ENCODE measurements at regions not wholly inside any gene's neighbourhood (a gene's known extent, or its start where the extent isn't known, plus 50 kb on each side); places are given as distances from the start of the nearest gene placed in this dataset.

DNA sequence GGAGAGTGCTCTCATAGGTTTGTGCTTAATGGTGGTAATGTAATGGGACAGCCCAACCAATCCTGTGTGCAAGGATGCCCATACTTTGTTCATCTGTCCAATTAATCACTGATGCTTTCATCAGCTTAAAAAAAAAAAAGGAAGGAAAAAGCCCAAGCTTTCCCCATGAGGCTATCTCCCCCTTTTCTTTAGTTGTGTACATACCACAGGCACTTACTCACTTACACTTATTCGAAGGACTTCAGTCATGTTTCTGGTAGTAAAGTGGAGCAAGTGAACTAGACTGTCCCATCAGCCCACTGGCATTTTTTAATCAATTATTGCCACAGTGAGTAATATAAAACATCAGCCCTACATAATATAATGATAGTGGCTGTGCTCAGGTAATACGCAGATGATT is 183.5 kb upstream of the UFM1 start:
- no peaks in the 10 kb centered on the region for H3K36me3 Mint-ChIP-seq (ENCODE audit: unreplicated experiment)
- H3K4me3 Mint-ChIP-seq (ENCODE audit: unreplicated experiment), result no peak overlapping the region
- no peak for DNase-seq

DNA sequence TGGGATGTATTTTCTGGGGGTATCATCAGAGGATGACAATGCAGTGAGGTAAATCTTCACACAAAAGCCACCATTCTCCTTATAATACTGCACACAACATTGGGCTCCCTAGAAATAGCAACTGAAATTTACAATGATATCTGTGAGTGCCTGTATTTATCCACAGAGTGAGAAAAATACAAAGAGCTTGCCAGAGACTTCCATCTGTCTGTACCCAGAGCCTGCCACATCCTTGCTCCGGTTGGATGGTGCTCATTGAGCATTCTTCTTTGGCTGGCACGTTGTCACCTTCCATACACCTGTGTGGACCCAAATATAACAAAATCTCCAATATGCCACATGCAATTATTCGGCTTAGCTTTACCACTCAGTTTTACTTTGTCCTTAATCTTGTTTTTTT is 189.5 kb upstream of the UFM1 start:
- Mint-ChIP-seq H3K27me3 (ENCODE audit: unreplicated experiment) (no peaks in the 10 kb centered on the region), H3K27ac (ENCODE audit: unreplicated experiment) (no peak overlapping the region), H3K9me3 (ENCODE audit: unreplicated experiment) (no peaks in the 10 kb centered on the region), H3K4me3 (ENCODE audit: unreplicated experiment) (no peak overlapping the region), H3K4me1 (ENCODE audit: low read depth, unreplicated experiment) (no peaks in the 10 kb centered on the region), H3K36me3 (ENCODE audit: unreplicated experiment) (no peaks in the 10 kb centered on the region)
- TF ChIP-seq, protein P1, sequence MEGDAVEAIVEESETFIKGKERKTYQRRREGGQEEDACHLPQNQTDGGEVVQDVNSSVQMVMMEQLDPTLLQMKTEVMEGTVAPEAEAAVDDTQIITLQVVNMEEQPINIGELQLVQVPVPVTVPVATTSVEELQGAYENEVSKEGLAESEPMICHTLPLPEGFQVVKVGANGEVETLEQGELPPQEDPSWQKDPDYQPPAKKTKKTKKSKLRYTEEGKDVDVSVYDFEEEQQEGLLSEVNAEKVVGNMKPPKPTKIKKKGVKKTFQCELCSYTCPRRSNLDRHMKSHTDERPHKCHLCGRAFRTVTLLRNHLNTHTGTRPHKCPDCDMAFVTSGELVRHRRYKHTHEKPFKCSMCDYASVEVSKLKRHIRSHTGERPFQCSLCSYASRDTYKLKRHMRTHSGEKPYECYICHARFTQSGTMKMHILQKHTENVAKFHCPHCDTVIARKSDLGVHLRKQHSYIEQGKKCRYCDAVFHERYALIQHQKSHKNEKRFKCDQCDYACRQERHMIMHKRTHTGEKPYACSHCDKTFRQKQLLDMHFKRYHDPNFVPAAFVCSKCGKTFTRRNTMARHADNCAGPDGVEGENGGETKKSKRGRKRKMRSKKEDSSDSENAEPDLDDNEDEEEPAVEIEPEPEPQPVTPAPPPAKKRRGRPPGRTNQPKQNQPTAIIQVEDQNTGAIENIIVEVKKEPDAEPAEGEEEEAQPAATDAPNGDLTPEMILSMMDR (IDR thresholded peaks at IDR 0.05; ENCODE audit: partially characterized antibody, unreplicated experiment), result no peak
- no peak for DNase-seq

More for the DNA sequence above, 183.5 kb upstream of the UFM1 start:
- Mint-ChIP-seq H3K4me1 (ENCODE audit: low read depth, unreplicated experiment) (no peaks in the 10 kb centered on the region), H3K9me3 (ENCODE audit: unreplicated experiment) (no peaks in the 10 kb centered on the region), H3K27ac (ENCODE audit: unreplicated experiment) (no peak overlapping the region), H3K27me3 (ENCODE audit: unreplicated experiment) (no peaks in the 10 kb centered on the region)
- TF ChIP-seq, protein P1 (IDR thresholded peaks at IDR 0.05; ENCODE audit: partially characterized antibody, unreplicated experiment), result no peak

DNA sequence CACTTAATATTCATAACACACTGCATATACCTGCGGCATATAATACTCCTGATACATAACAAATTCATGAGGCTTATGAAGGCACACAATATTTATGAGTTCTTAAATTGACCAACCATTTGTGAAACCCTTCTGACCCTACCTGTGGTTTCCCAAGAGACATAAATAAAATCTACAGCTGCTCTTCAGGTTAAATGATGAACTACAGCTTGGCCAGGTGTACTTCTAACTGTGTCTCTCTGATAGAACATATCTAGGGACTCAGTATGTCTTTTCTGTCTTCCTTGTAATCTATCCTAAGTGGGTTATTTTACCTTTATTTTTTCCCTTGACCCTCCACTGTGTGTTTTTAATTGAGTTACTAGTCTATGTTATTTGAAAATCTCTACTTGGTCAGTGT is 189.9 kb upstream of the UFM1 start:
- Mint-ChIP-seq H3K27me3 (ENCODE audit: unreplicated experiment) (no peaks in the 10 kb centered on the region), H3K4me3 (ENCODE audit: unreplicated experiment) (no peak overlapping the region), H3K9me3 (ENCODE audit: unreplicated experiment) (no peaks in the 10 kb centered on the region), H3K4me1 (ENCODE audit: low read depth, unreplicated experiment) (no peaks in the 10 kb centered on the region), H3K27ac (ENCODE audit: unreplicated experiment) (no peak overlapping the region), H3K36me3 (ENCODE audit: unreplicated experiment) (no peaks in the 10 kb centered on the region)
- DNase-seq, result no peak
- TF ChIP-seq, protein P1 (IDR thresholded peaks at IDR 0.05; ENCODE audit: partially characterized antibody, unreplicated experiment), result no peak

DNA sequence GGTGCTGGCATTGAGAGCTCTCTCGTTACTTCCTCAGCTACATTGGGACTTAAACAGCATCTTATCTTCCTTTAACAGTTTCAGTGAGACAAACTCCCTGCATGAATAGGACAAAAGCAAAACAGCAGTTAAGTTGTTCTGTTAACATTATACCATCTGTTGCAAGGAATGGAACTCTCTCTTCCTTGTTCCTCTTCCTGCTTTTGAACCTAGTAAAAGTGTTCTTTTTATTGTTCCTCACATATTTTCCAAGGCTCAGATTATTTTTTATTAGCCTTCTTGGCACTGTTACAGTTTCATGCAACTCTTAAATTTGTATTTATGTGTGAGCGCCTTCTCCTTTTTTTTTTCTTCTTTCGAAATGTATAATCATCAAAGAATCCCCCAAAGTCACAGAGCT is 202.6 kb upstream of the UFM1 start:
- no peak overlapping the region for H3K27ac Mint-ChIP-seq (ENCODE audit: unreplicated experiment)
- TF ChIP-seq, protein P1 (IDR thresholded peaks at IDR 0.05; ENCODE audit: partially characterized antibody, unreplicated experiment), result no peak
- no peak overlapping the region for H3K4me3 Mint-ChIP-seq (ENCODE audit: unreplicated experiment)
- no peaks in the 10 kb centered on the region for H3K27me3 Mint-ChIP-seq (ENCODE audit: unreplicated experiment)
- H3K36me3 Mint-ChIP-seq (ENCODE audit: unreplicated experiment), result no peaks in the 10 kb centered on the region
- no peaks in the 10 kb centered on the region for H3K9me3 Mint-ChIP-seq (ENCODE audit: unreplicated experiment)
- no peaks in the 10 kb centered on the region for H3K4me1 Mint-ChIP-seq (ENCODE audit: low read depth, unreplicated experiment)
- no peak for DNase-seq

DNA sequence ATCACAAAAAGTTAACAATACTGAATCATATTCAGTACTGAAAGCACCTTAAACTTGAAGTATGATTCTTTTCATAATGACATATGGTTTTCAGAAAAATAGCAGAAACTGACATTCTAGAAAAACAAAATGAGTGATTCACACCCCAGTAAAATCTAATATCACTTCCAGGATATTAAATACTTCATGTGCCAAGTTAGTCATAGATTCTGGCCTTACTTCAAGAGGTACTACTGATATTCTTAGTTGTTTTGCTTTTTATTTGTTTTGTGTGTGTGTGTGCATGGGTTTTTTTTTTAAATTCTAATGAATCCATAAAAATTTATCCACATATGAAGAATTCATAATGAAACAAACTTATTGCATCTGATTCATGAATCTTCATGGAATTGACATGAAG is 207.9 kb upstream of the UFM1 start:
- DNase-seq, result no peak
- H3K27me3 Mint-ChIP-seq (ENCODE audit: unreplicated experiment), result no peaks in the 10 kb centered on the region
- TF ChIP-seq, protein P1 (IDR thresholded peaks at IDR 0.05; ENCODE audit: partially characterized antibody, unreplicated experiment), result no peak
- no peak overlapping the region for H3K4me3 Mint-ChIP-seq (ENCODE audit: unreplicated experiment)
- no peaks in the 10 kb centered on the region for H3K4me1 Mint-ChIP-seq (ENCODE audit: low read depth, unreplicated experiment)
- no peaks in the 10 kb centered on the region for H3K36me3 Mint-ChIP-seq (ENCODE audit: unreplicated experiment)
- no peak overlapping the region for H3K27ac Mint-ChIP-seq (ENCODE audit: unreplicated experiment)
- H3K9me3 Mint-ChIP-seq (ENCODE audit: unreplicated experiment), result no peaks in the 10 kb centered on the region

Data from glutamatergic neuron (in vitro differentiated cells).